Mesendoderm (in vitro differentiated cells): ENCODE measurements at regions not wholly inside any gene's neighbourhood (a gene's known extent, or its start where the extent isn't known, plus 50 kb on each side); places are given as distances from the start of the nearest gene placed in this dataset.
A peak's percentile ranks its signal among the peaks of the same experiment; 100 is the strongest.

Source experiments
- DNase-seq: peaks from one replicate; pipeline ENCODE4 v3.0.0; 2013
- H2AK5ac ChIP-seq: 2 replicates; pipeline ENCODE4 v1.6.1; 2013; ENCODE audit warnings: low read length, inconsistent platforms
- H2BK120ac ChIP-seq: 2 replicates; pipeline ENCODE4 v1.6.1; 2013; ENCODE audit warnings: low read depth, mild to moderate bottlenecking, low read length, moderate library complexity, mixed read lengths
- H2BK15ac ChIP-seq: replicated peaks from 2 replicates; pipeline ENCODE4 v1.6.1; 2013; ENCODE audit warnings: low read depth, mild to moderate bottlenecking, moderate library complexity
- H2BK5ac ChIP-seq: 2 replicates; pipeline ENCODE4 v1.6.1; 2013; ENCODE audit warnings: low read length, inconsistent platforms
- H3K18ac ChIP-seq: 2 replicates; pipeline ENCODE4 v1.6.1; 2013; ENCODE audit warnings: mild to moderate bottlenecking, low read length, mixed read lengths
- H3K23ac ChIP-seq: one replicate; pipeline ENCODE4 v1.6.1; 2013; ENCODE audit warnings: low read length
- H3K27ac ChIP-seq: 2 replicates; pipeline ENCODE4 v1.5.1; 2013; ENCODE audit warnings: low read depth, mild to moderate bottlenecking, inconsistent platforms, low read length, moderate library complexity
- H3K27me3 ChIP-seq: 2 replicates; pipeline ENCODE4 v1.6.1; 2013; ENCODE audit warnings: low read length, control low read depth, mild to moderate bottlenecking, inconsistent platforms; ENCODE audit not compliant: insufficient read depth, poor library complexity
- H3K36me3 ChIP-seq: 2 replicates; pipeline ENCODE4 v1.6.1; 2013; ENCODE audit warnings: low read length, inconsistent platforms; ENCODE audit not compliant: control insufficient read depth, insufficient read depth
- H3K4ac ChIP-seq: one replicate; pipeline ENCODE4 v1.6.1; 2013; ENCODE audit warnings: low read depth, mild to moderate bottlenecking, low read length, moderate library complexity
- H3K4me1 ChIP-seq: 2 replicates; pipeline ENCODE4 v1.6.1; 2013; ENCODE audit warnings: low read depth, low read length, inconsistent platforms; ENCODE audit not compliant: control insufficient read depth
- H3K4me2 ChIP-seq: 2 replicates; pipeline ENCODE4 v1.6.1; 2013; ENCODE audit warnings: low read length
- H3K4me3 ChIP-seq: 2 replicates; pipeline ENCODE4 v1.5.1; 2013; ENCODE audit warnings: mild to moderate bottlenecking, low read length
- H3K56ac ChIP-seq: one replicate; pipeline ENCODE4 v1.6.1; 2013; ENCODE audit warnings: low read length
- H3K79me1 ChIP-seq: 2 replicates; pipeline ENCODE4 v1.6.1; 2013; ENCODE audit warnings: low read length, inconsistent platforms
- H3K79me2 ChIP-seq: 2 replicates; pipeline ENCODE4 v1.6.1; 2013; ENCODE audit warnings: mild to moderate bottlenecking, low read length; ENCODE audit not compliant: control insufficient read depth, insufficient read depth
- H3K9ac ChIP-seq: 2 replicates; pipeline ENCODE4 v1.6.1; 2013; ENCODE audit warnings: low read length, inconsistent platforms
- H4K5ac ChIP-seq: one replicate; pipeline ENCODE4 v1.6.1; 2013; ENCODE audit warnings: low read length
- H4K8ac ChIP-seq: one replicate; pipeline ENCODE4 v1.6.1; 2013; ENCODE audit warnings: low read depth, mild to moderate bottlenecking, control low read depth, low read length, moderate library complexity
- WGBS: extraction: QIAGEN DNeasy Blood & Tissue Kit; methylation state at CpG from one replicate; pipeline ENCODE4 v1.1.7; 2013; ENCODE audit warnings: low lambda C conversion rate, missing lambda C conversion rate; ENCODE audit not compliant: insufficient coverage; ENCODE audit errors: extremely low coverage; 5-methylcytosine and 5-hydroxymethylcytosine counted together

GRCh38 chr3:13141183-13141582, 68.0 kb upstream of the IQSEC1 start:
- H3K4me1 ChIP-seq = no peaks in the 10 kb centered on the region
- no peak overlapping the region for H2BK5ac ChIP-seq
- H4K5ac ChIP-seq = no peak overlapping the region
- H3K4ac ChIP-seq = no peak overlapping the region
- H3K4me3 ChIP-seq = no peak overlapping the region
- no peaks in the 10 kb centered on the region for H3K27me3 ChIP-seq
- no peak overlapping the region for H2AK5ac ChIP-seq
- no peak overlapping the region for H3K9ac ChIP-seq
- H3K27ac ChIP-seq = no peak overlapping the region
- H2BK120ac ChIP-seq = no peak overlapping the region
- no peaks in the 10 kb centered on the region for H3K79me2 ChIP-seq
- no peak overlapping the region for H4K8ac ChIP-seq
- no peak overlapping the region for H3K56ac ChIP-seq
- no peaks in the 10 kb centered on the region for H3K79me1 ChIP-seq
- no peak for DNase-seq
- H3K18ac ChIP-seq = no peak overlapping the region
- no peaks in the 10 kb centered on the region for H3K36me3 ChIP-seq
- no peak overlapping the region for H3K4me2 ChIP-seq
- no CpG with 5 or more reads among the region's 7 CpGs for WGBS
- no peak overlapping the region for H2BK15ac ChIP-seq
- H3K23ac ChIP-seq = no peak overlapping the region

DNA sequence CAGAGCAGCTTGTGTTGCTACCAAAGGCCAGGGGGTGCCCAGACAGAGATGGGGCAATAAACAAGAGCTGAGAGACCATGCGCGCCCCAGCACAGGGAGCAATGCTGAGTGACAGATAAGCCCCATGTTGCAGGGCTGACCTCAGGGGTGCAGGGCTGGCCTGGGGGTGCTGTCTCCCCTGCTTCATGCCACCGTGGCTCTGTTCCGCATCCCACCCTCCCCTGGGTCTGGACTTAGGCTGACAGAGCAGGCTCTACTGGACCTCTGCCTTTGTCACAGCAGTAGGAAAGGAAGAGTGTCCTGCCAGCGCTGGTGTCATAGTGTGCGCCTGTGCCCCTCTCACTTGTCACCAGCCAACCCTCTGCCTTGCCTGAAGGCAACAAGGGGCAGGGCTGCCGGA, 67.4 kb upstream of the IQSEC1 start:
- no CpG with 5 or more reads among the region's 7 CpGs for WGBS
- no peak overlapping the region for H4K8ac ChIP-seq
- H2BK15ac ChIP-seq = no peak overlapping the region
- H3K27me3 ChIP-seq = no peaks in the 10 kb centered on the region
- H3K18ac ChIP-seq = no peak overlapping the region
- no peaks in the 10 kb centered on the region for H3K79me2 ChIP-seq
- H3K9ac ChIP-seq = no peak overlapping the region
- H3K27ac ChIP-seq = no peak overlapping the region
- no peaks in the 10 kb centered on the region for H3K4me1 ChIP-seq
- H3K79me1 ChIP-seq = no peaks in the 10 kb centered on the region
- no peak overlapping the region for H3K4ac ChIP-seq
- DNase-seq = no peak
- no peak overlapping the region for H3K4me3 ChIP-seq
- no peak overlapping the region for H3K4me2 ChIP-seq
- H2AK5ac ChIP-seq = no peak overlapping the region
- no peak overlapping the region for H3K56ac ChIP-seq
- H2BK5ac ChIP-seq = no peak overlapping the region
- H4K5ac ChIP-seq = no peak overlapping the region
- H2BK120ac ChIP-seq = no peak overlapping the region
- no peak overlapping the region for H3K23ac ChIP-seq
- H3K36me3 ChIP-seq = no peaks in the 10 kb centered on the region

- H2BK5ac ChIP-seq = no peak overlapping the region
- H3K4ac ChIP-seq = no peak overlapping the region
- no peaks in the 10 kb centered on the region for H3K79me2 ChIP-seq
- no peaks in the 10 kb centered on the region for H3K36me3 ChIP-seq
- H2BK15ac ChIP-seq = no peak overlapping the region
- no peak overlapping the region for H4K8ac ChIP-seq
- H3K23ac ChIP-seq = no peak overlapping the region
- H3K56ac ChIP-seq = no peak overlapping the region
- H3K79me1 ChIP-seq = no peaks in the 10 kb centered on the region
- no peak overlapping the region for H2BK120ac ChIP-seq
- no peaks in the 10 kb centered on the region for H3K4me1 ChIP-seq
- no peak overlapping the region for H2AK5ac ChIP-seq
- H3K9ac ChIP-seq = no peak overlapping the region
- WGBS = no CpG with 5 or more reads among the region's 4 CpGs
- no peaks in the 10 kb centered on the region for H3K27me3 ChIP-seq
- DNase-seq = no peak
- no peak overlapping the region for H4K5ac ChIP-seq
- H3K4me2 ChIP-seq = no peak overlapping the region
- no peak overlapping the region for H3K4me3 ChIP-seq
- H3K18ac ChIP-seq = no peak overlapping the region
- H3K27ac ChIP-seq = no peak overlapping the region
Measured at GRCh38 chr3:13139471-13140065, 66.3 kb upstream of the IQSEC1 start.

GRCh38 chr3:13138833-13139145, 65.6 kb upstream of the IQSEC1 start:
- no peak overlapping the region for H3K4me3 ChIP-seq
- no peak for DNase-seq
- H3K4me1 ChIP-seq = no peaks in the 10 kb centered on the region
- no peak overlapping the region for H4K8ac ChIP-seq
- no peak overlapping the region for H3K27ac ChIP-seq
- H2AK5ac ChIP-seq = no peak overlapping the region
- H3K79me1 ChIP-seq = no peaks in the 10 kb centered on the region
- no peak overlapping the region for H3K56ac ChIP-seq
- H2BK15ac ChIP-seq = no peak overlapping the region
- H3K23ac ChIP-seq = no peak overlapping the region
- no peak overlapping the region for H3K4me2 ChIP-seq
- H2BK5ac ChIP-seq = no peak overlapping the region
- H3K4ac ChIP-seq = no peak overlapping the region
- H3K18ac ChIP-seq = no peak overlapping the region
- no peaks in the 10 kb centered on the region for H3K79me2 ChIP-seq
- H3K36me3 ChIP-seq = no peaks in the 10 kb centered on the region
- no peak overlapping the region for H3K9ac ChIP-seq
- no peak overlapping the region for H4K5ac ChIP-seq
- H2BK120ac ChIP-seq = no peak overlapping the region
- no peaks in the 10 kb centered on the region for H3K27me3 ChIP-seq
- WGBS = no CpG with 5 or more reads among the region's 1 CpG

DNA sequence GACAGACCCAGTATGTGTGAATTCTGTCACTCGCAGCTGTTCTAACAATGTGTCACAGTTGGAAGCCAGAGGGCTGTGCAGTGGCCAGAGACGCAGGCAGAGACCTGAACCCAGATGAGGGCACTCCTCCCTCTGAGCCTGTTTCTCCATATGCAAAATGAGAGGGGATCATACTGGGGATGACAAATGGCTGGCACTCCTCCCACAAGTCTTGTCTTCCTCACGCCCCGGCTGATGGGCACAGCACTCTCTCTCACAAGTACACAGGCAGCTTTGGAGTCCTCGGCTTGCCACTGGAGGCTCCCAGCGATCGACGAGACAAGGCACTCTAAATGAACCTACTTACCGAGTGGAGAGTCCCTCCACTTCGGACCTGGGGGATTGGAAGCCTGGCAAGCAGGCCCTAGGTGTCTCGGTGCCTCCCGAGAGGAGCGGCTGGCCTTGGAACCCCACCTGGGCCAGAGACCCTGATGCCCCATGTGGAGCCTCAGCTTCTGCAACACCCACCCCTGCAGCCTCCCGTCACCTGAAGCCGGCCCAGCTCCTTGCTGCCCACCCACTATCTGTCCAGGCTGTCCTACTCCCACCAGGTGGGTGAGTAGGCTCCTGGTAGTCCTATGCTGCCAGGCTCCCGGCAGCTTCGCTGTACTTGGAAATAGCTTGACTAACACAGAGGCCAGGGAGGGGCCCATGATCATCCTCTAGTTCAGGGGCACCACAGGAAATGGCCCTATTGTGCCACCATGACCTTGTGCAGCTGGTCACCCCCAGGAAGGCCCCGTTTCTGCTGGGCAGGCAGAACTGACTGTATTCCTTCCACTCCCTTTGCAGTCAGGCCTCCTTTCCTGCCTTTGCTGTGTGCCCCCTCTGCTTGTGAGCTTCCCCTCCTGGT, 65.0 kb upstream of the IQSEC1 start:
- H3K79me2 ChIP-seq = no peaks in the 10 kb centered on the region
- H3K36me3 ChIP-seq = no peaks in the 10 kb centered on the region
- no peaks in the 10 kb centered on the region for H3K4me1 ChIP-seq
- H3K18ac ChIP-seq = no peak overlapping the region
- H2BK15ac ChIP-seq = no peak overlapping the region
- no peak for DNase-seq
- no peak overlapping the region for H3K4ac ChIP-seq
- no peak overlapping the region for H3K4me3 ChIP-seq
- H3K9ac ChIP-seq = no peak overlapping the region
- no peak overlapping the region for H3K27ac ChIP-seq
- H2AK5ac ChIP-seq = no peak overlapping the region
- no peak overlapping the region for H4K5ac ChIP-seq
- no peak overlapping the region for H2BK120ac ChIP-seq
- H3K79me1 ChIP-seq = no peaks in the 10 kb centered on the region
- H3K23ac ChIP-seq = peak overlapping the region; percentile 1
- H3K56ac ChIP-seq = no peak overlapping the region
- WGBS = no CpG with 5 or more reads among the region's 18 CpGs
- H4K8ac ChIP-seq = no peak overlapping the region
- H2BK5ac ChIP-seq = no peak overlapping the region
- H3K27me3 ChIP-seq = no peaks in the 10 kb centered on the region
- H3K4me2 ChIP-seq = no peak overlapping the region
